ENCODE measurements at regions not wholly inside any gene's neighbourhood (a gene's known extent, or its start where the extent isn't known, plus 50 kb on each side); places are given as distances from the start of the nearest gene placed in this dataset.

- TF ChIP-seq NR3C1 (CRISPR knock-in tag; conservative IDR thresholded peaks at IDR 0.05; ENCODE audit: low read depth) (no peak), CTCF (IDR thresholded peaks at IDR 0.05) (no peak), FOXK1 (CRISPR knock-in tag; IDR thresholded peaks at IDR 0.05) (no peak), CBFB (CRISPR knock-in tag; IDR thresholded peaks at IDR 0.05; ENCODE audit: low read depth) (no peak), SMAD4 (CRISPR knock-in tag; IDR thresholded peaks at IDR 0.05) (no peak), ZNF425 (CRISPR knock-in tag; conservative IDR thresholded peaks at IDR 0.05) (no peak), CREB1 (CRISPR knock-in tag; IDR thresholded peaks at IDR 0.05) (no peak), CREM (CRISPR knock-in tag; IDR thresholded peaks at IDR 0.05) (no peak)
Measured at GRCh38 chr1:229900220-229900619, 166.8 kb upstream of the GALNT2 start.
